ENCODE measurements at regions not wholly inside any gene's neighbourhood (a gene's known extent, or its start where the extent isn't known, plus 50 kb on each side); places are given as distances from the start of the nearest gene placed in this dataset.
"Not testable (repeated sequence)": the region's sequence is repeated elsewhere in the genome, so short reads cannot be mapped to it uniquely, and the experiment has no call there.

DNA sequence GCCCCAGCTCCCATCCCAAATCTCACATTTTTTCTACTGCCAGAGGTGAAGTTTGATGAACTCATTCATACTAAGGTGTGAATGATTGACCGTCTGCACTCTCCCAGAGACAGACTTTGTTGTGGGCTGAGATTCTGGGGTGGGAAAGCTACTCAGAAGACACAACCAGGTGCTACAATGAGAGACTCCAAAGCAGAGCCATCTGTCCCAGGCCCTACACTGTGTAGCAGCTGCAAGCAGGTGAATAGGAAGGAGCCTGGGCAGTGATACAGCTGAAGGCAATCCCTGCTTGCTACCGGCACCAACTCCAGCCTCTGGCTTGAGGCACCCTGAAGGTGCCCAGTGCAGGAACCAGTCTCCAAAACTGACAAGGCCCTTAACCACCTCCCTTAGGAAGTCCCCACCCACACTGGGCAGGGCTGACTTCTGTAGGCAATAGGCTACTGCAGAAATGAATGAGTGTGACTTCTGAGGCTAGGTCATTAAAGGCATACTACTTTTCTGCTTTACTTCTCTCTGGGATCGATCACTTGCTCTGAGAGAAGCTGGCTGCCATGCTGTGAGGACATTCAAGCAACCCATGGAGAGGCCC is 79.7 kb upstream of the RUNX3 start:
- Mint-ChIP-seq H3K36me3 (ENCODE audit: low read depth) (no peaks in the 10 kb centered on the region), H3K4me3 (no peak overlapping the region), H3K27me3 (ENCODE audit: insufficient read depth) (peaks cover 2% of the 10 kb centered on the region), H3K9me3 (no peaks in the 10 kb centered on the region), H3K27ac (no peak overlapping the region), H3K4me1 (peaks cover 21% of the 10 kb centered on the region)
- 89 to 100% methylated on average over 1 to 3 of the region's 3 CpGs for WGBS, 2 experiments (ENCODE audit: insufficient coverage in 1 of 2, insufficient read length in 1 of 2)
- no peak for DNase-seq
- Histone ChIP-seq H3K4me1 (ENCODE audit: control insufficient read depth, insufficient read depth, low read length) (no peaks in the 10 kb centered on the region), H3K27me3 (ENCODE audit: control insufficient read depth, insufficient read depth, low read length, poor library complexity, severe bottlenecking) (no peaks in the 10 kb centered on the region), H3K9me3 (ENCODE audit: control insufficient read depth, low read length) (no peaks in the 10 kb centered on the region), H3K27ac (ENCODE audit: low read depth, low read length) (no peak overlapping the region), H3K4me3 (ENCODE audit: low read length) (no peak overlapping the region), H3K9ac (ENCODE audit: extremely low read depth, low read length, poor library complexity, severe bottlenecking) (no peak overlapping the region), H3K36me3 (ENCODE audit: control insufficient read depth, insufficient read depth, low read length) (no peaks in the 10 kb centered on the region)
- TF ChIP-seq, protein P1, sequence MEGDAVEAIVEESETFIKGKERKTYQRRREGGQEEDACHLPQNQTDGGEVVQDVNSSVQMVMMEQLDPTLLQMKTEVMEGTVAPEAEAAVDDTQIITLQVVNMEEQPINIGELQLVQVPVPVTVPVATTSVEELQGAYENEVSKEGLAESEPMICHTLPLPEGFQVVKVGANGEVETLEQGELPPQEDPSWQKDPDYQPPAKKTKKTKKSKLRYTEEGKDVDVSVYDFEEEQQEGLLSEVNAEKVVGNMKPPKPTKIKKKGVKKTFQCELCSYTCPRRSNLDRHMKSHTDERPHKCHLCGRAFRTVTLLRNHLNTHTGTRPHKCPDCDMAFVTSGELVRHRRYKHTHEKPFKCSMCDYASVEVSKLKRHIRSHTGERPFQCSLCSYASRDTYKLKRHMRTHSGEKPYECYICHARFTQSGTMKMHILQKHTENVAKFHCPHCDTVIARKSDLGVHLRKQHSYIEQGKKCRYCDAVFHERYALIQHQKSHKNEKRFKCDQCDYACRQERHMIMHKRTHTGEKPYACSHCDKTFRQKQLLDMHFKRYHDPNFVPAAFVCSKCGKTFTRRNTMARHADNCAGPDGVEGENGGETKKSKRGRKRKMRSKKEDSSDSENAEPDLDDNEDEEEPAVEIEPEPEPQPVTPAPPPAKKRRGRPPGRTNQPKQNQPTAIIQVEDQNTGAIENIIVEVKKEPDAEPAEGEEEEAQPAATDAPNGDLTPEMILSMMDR (conservative IDR thresholded peaks at IDR 0.05), result no peak

DNA sequence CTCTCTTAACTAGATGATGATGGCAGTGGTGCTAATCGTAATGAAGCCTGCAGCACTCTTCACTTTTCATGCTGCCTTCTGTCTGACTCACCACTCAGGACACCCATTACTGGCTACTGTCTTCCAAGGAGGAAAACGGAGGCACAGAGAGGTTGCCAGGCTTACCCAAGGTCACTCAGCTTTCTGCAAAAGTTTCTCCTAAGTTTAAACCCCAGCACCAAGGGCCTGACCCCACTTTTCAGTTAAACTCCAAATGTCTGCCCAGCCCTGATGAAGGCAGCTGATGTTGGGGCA is 78.1 kb upstream of the RUNX3 start:
- Mint-ChIP-seq H3K36me3 (ENCODE audit: low read depth) (no peaks in the 10 kb centered on the region), H3K4me1 (peaks cover 21% of the 10 kb centered on the region), H3K27me3 (ENCODE audit: insufficient read depth) (peaks cover 2% of the 10 kb centered on the region), H3K27ac (no peak overlapping the region), H3K9me3 (no peaks in the 10 kb centered on the region), H3K4me3 (no peak overlapping the region)
- TF ChIP-seq, protein P1 (conservative IDR thresholded peaks at IDR 0.05), result no peak
- Histone ChIP-seq H3K4me1 (ENCODE audit: control insufficient read depth, insufficient read depth, low read length) (no peaks in the 10 kb centered on the region), H3K9ac (ENCODE audit: extremely low read depth, low read length, poor library complexity, severe bottlenecking) (no peak overlapping the region), H3K27me3 (ENCODE audit: control insufficient read depth, insufficient read depth, low read length, poor library complexity, severe bottlenecking) (no peaks in the 10 kb centered on the region), H3K36me3 (ENCODE audit: control insufficient read depth, insufficient read depth, low read length) (no peaks in the 10 kb centered on the region), H3K9me3 (ENCODE audit: control insufficient read depth, low read length) (no peaks in the 10 kb centered on the region), H3K27ac (ENCODE audit: low read depth, low read length) (no peak overlapping the region), H3K4me3 (ENCODE audit: low read length) (no peak overlapping the region)
- 80 to 93% methylated on average over 2 of the region's 2 CpGs for WGBS, 2 experiments (ENCODE audit: insufficient coverage in 1 of 2, insufficient read length in 1 of 2)
- DNase-seq, result no peak

DNA sequence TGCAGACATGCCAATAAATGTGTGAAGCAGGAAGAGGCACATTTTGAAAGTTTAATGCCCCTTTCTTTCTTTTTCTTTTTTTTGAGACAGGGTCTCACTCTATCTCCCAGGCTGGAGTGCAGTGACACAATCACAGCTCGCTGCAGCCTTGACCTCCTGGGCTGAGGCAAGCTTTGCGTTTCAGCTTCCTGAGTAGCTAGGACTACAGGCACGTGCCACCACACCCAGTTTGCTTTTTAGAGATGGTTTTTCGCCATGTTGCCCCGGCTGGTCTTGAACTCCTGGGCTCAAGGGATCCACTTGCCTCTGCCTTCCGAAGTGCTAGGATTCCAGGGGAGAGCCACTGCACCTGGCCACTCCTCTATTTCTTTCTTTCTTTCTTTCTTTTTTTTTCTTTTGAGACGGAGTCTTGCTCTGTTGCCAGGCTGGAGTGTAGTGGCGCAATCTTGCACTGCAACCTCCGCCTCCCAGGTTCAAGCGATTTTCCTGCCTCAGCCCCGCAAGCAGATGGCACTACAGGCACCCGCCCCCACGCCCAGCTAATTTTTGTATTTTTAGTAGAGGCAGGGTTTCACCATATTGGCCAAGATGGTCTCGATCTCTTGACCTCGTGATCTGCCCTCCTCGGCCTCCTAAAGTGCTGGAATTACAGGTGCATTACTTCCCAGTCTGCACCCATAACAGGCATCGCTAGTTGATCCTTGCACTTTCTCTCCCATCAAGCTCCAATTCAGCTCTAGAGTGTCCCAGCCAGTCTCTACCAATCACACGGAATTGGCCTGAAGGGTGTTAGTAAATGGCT is 77.5 kb upstream of the RUNX3 start:
- not testable (repeated sequence) for DNase-seq; H3K27me3 Mint-ChIP-seq (ENCODE audit: insufficient read depth); H3K4me3 Mint-ChIP-seq; H3K4me3 ChIP-seq (ENCODE audit: low read length); H3K36me3 ChIP-seq (ENCODE audit: control insufficient read depth, insufficient read depth, low read length); H3K27ac ChIP-seq (ENCODE audit: low read depth, low read length); H3K9ac ChIP-seq (ENCODE audit: extremely low read depth, low read length, poor library complexity, severe bottlenecking); H3K36me3 Mint-ChIP-seq (ENCODE audit: low read depth); H3K27ac Mint-ChIP-seq; H3K9me3 ChIP-seq (ENCODE audit: control insufficient read depth, low read length); H3K4me1 ChIP-seq (ENCODE audit: control insufficient read depth, insufficient read depth, low read length); H3K27me3 ChIP-seq (ENCODE audit: control insufficient read depth, insufficient read depth, low read length, poor library complexity, severe bottlenecking); H3K9me3 Mint-ChIP-seq
- TF ChIP-seq, protein P1 (conservative IDR thresholded peaks at IDR 0.05), result peak; percentile 40
- H3K4me1 Mint-ChIP-seq, result peaks cover 21% of the 10 kb centered on the region
- 84 to 91% methylated on average over 14 to 18 of the region's 18 CpGs for WGBS, 2 experiments (ENCODE audit: insufficient coverage in 1 of 2, insufficient read length in 1 of 2)
